GM18498 (cell line): ENCODE measurements at regions not wholly inside any gene's neighbourhood (a gene's known extent, or its start where the extent isn't known, plus 50 kb on each side); places are given as distances from the start of the nearest gene placed in this dataset.
"Not testable (repeated sequence)": the region's sequence is repeated elsewhere in the genome, so short reads cannot be mapped to it uniquely, and the experiment has no call there.

Source experiments
- ATAC-seq: cut with Tn5 transposase; IDR thresholded peaks from one replicate; pipeline ENCODE4 v1.9.1; 2021; ENCODE audit warnings: mild to moderate bottlenecking, moderate library complexity; ENCODE audit not compliant: unreplicated experiment

- no peak for ATAC-seq
Measured at GRCh38 chr6:94902974-94903628, 674.2 kb upstream of the MANEA start.

- ATAC-seq = no peak
Measured at GRCh38 chr6:94899191-94899590, 678.1 kb upstream of the MANEA start.

DNA sequence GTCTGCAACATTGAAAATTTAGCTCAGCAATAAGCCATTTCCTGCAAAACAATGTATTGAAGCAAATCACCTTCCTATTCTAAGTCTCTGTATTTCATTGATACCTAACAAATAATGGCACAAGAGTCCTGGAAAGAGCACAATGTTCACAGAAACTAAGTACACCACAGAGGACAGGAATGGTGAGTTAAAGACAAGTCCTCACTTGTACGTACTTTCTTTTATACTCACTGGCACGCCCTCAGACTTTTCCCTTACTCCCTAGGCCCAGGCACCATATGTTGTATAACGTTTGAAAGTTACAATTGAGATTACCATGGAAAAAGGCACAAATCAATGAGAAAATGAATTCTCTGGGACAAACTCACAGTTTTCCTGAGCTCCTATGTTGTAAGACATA is 683.0 kb upstream of the MANEA start:
- no peak for ATAC-seq

DNA sequence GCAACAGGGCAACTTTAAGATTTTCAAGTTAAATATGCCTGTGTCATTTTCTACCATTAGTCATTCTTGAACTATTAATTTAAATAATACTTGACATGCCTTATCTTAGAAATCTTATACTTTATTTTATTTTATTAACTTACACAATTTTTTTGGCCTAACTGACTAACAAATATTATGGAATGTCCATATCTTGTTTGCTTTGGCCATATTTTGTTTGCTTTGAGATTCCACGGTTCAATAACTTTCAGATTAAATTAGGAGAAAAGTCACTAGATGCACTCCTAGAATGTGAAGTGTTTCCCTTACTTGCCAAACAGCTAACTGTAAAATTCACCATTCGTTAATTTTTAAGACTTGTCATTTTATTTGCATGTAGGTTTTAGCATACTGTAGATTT is 684.0 kb upstream of the MANEA start:
- no peak for ATAC-seq

DNA sequence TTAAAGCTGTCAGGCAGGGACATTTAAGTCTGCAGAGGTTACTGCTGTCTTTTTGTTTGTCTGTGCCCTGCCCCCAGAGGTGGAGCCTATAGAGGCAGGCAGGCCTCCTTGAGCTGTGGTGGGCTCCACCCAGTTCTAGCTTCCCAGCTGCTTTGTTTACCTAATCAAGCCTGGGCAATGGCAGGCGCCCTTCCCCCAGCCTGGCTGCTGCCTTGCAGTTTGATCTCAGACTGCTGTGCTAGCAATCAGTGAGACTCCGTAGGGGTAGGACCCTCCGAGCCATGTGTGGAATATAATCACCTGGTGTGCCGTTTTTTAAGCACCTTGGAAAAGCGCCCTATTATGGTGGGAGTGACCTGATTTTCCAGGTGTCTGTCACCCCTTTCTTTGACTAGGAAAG is 703.5 kb upstream of the MANEA start:
- not testable (repeated sequence) for ATAC-seq

GRCh38 chr6:94862112-94862511 is 715.2 kb upstream of the MANEA start:
- ATAC-seq = no peak

GRCh38 chr6:94859924-94860323 is 717.4 kb upstream of the MANEA start:
- ATAC-seq = no peak

GRCh38 chr6:94856999-94857398 is 720.3 kb upstream of the MANEA start:
- ATAC-seq = not testable (repeated sequence)

GRCh38 chr6:94851329-94851728 is 726.0 kb upstream of the MANEA start:
- ATAC-seq = not testable (repeated sequence)

DNA sequence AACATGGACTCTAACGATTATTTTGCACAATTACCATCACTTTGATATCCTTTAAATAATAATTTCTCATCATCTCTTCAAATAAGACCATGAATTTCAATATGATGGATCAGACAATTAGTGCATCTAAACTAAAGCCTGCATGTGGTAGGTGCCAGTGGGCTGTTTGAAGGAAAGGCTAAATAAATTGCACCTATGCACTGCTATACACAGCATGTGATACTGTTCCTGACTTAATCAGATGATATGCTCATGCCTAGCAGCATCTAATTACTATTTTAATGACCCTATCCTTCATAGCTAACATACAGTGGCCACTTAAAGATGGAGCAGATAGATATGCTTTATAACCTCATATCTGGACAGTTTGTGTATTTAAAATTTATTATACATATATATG is 731.6 kb upstream of the MANEA start:
- no peak for ATAC-seq

DNA sequence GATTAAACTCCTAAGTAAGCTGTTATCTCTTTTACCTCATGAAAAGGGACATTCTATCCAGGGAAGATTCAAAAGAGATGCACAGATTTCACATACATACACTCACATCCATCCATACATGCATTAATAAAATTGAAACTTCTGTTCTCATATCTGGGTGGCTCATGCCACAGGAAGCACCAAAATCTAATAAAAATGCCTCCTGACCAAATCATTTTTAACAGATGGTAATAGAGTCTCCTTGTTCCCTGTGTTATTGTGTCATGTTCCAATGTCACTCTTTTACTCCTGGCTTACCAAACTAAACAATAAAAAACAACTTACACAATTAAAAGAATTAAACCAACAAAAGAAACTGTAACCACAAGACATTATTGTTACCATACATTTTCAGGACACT is 742.1 kb upstream of the MANEA start:
- ATAC-seq = no peak

DNA sequence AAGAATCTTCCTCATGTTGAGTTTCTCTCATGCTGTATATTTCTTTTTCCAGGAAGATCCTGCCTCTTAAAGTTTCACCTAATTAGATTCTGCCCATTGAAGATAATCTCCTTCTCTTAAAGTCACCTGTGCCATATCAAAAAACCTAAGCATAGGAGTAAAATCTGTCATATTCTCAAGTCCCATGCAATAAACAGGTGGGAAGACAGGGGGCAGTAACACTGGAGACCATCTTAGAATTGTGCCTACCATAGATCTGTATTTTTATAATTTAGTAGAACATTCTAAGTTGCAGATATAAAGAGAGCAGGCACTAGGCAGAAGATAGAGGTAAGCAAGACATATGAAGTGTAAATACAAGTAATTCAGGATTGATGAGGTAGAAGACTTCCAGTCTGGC is 763.5 kb upstream of the MANEA start:
- ATAC-seq = no peak

- no peak for ATAC-seq
Measured at GRCh38 chr6:94801344-94801743, 776.0 kb upstream of the MANEA start.

GRCh38 chr6:94785514-94785913 is 791.8 kb upstream of the MANEA start:
- ATAC-seq = no peak

- ATAC-seq = not testable (repeated sequence)
Measured at GRCh38 chr6:94785081-94785480, 792.3 kb upstream of the MANEA start.

- no peak for ATAC-seq
Measured at GRCh38 chr6:94769197-94769596, 808.1 kb upstream of the MANEA start.

GRCh38 chr6:94751641-94752329 is 825.5 kb upstream of the MANEA start:
- ATAC-seq = peak; percentile 87

DNA sequence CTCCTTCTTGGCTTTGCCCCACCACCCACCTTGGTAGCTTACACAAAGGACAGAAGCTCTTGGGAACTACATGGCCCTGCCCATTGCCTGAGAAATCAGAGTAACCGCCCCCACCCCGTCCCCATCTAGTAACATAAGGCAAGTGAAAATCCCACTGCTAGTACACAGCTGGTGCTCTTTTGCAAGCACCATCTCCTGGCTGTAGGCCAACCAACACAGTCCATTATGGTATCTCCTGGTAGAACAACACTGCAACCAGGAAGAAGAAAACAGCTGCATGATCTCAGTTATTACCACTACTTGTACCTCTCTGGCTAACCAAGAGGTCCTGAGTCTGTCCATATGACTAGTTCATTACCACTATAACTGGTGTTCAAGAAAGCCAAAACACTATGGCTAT is 841.1 kb upstream of the MANEA start:
- ATAC-seq = no peak

- ATAC-seq = no peak
Measured at GRCh38 chr6:94735270-94735669, 842.1 kb upstream of the MANEA start.

DNA sequence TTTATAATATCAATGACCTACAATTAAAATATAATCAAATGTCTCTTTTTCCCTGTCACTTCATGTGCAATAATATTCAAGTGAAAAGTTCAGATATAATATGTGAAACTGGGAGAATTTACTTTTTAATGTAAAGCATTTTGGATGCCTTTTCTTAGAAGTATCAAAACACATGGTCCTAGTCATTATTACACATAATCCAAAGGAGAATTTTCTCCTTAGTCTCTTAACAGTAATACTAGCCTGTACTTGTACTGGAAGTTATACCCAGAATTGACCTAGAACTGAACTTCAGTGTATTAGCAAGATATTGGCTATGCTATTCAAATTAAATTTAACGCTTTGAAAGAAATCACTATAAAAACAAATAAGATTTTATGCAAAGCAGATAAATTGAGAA is 842.6 kb upstream of the MANEA start:
- no peak for ATAC-seq

DNA sequence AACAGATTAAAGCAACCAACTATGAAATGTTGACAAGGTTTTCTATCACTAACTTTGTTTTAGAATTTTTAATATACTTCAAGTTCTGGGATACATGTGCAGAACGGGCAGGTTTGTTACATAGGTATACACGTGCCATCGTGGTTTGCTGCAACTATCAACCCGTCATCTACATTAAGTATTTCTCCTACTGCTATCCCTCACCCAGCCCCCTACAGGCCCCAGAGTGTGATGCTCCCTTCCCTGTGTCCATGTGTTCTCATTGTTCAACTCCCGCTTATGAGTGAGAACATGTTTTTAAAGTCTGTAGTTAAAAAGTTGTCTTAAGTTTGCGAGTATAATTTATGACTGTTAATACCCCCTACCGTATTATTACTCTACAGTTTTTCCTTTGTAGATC is 844.3 kb upstream of the MANEA start:
- ATAC-seq = no peak

DNA sequence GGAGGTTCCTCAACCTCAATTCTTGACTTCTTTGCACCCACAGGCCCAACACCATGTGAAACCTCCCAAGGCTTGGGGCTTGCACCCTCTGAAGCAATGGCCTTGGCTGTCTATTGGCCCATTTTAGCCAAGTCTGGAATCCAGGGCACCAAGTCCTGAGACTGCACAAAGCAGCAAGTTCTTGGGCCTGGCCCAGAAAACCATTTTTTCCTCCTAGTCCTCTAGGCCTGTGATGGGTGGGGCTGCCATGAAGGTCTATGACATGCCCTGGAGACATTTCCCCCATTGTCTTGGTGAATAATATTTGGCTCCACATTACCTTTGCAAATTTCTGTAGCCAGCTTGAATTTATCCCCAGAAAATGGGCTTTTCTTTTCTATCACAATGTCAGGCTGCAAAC is 849.6 kb upstream of the MANEA start:
- ATAC-seq = no peak

- ATAC-seq = no peak
Measured at GRCh38 chr6:94721459-94721858, 855.9 kb upstream of the MANEA start.
